ENCODE measurements at regions not wholly inside any gene's neighbourhood (a gene's known extent, or its start where the extent isn't known, plus 50 kb on each side); places are given as distances from the start of the nearest gene placed in this dataset.

DNA sequence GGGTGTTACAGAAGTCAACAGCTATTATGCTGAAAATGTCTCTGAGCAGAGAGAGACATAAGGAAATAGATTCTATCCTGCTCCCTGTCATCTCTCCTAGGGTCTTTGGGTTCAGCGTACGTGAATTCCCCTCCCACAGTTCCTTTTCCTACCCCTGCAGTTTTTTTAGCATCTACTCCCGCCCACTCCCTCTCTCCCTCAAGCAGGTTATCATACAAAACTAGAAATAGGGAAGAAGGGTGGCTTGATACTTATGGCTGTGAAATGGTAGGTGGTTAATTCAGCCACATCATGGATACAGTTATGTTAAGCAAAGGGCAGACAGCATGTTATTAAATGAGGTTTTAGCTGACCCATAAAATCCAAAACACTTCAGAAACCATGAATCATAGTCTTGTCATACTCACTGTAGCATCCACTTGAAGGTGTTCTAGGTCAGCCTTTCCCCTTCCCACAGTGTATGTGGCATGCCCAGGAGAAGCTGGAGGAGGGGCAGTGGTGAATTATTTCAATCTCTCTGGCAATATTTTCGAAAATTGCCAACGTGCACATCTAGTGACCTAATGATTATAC is 236.8 kb upstream of the SERP2 start:
- no peak for TF ChIP-seq EZH2 (IDR thresholded peaks at IDR 0.05; ENCODE audit: insufficient read depth, poor library complexity, severe bottlenecking)
- no peak for TF ChIP-seq EZH2phosphoT487 (IDR thresholded peaks at IDR 0.05; ENCODE audit: insufficient read depth, low read depth)

Measured in GM23248 (cell line).